ENCODE measurements at regions not wholly inside any gene's neighbourhood (a gene's known extent, or its start where the extent isn't known, plus 50 kb on each side); places are given as distances from the start of the nearest gene placed in this dataset.

GRCh38 chr12:98113548-98113947 is 401.8 kb upstream of the TMPO start:
- no peak overlapping the region for H3K27ac ChIP-seq (ENCODE audit: low read depth, low read length)
- ChIA-PET POLR2A (no interaction called here), CTCF (no interaction called here)
- no peak overlapping the region for H3K4me3 ChIP-seq (ENCODE audit: low read depth, low read length)
- no peaks in the 10 kb centered on the region for H3K9me3 ChIP-seq (ENCODE audit: control insufficient read depth, insufficient read depth, low read length)
- TF ChIP-seq, protein P1, sequence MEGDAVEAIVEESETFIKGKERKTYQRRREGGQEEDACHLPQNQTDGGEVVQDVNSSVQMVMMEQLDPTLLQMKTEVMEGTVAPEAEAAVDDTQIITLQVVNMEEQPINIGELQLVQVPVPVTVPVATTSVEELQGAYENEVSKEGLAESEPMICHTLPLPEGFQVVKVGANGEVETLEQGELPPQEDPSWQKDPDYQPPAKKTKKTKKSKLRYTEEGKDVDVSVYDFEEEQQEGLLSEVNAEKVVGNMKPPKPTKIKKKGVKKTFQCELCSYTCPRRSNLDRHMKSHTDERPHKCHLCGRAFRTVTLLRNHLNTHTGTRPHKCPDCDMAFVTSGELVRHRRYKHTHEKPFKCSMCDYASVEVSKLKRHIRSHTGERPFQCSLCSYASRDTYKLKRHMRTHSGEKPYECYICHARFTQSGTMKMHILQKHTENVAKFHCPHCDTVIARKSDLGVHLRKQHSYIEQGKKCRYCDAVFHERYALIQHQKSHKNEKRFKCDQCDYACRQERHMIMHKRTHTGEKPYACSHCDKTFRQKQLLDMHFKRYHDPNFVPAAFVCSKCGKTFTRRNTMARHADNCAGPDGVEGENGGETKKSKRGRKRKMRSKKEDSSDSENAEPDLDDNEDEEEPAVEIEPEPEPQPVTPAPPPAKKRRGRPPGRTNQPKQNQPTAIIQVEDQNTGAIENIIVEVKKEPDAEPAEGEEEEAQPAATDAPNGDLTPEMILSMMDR (IDR thresholded peaks at IDR 0.05; ENCODE audit: low read depth, low read length): no peak
- H3K27me3 ChIP-seq (ENCODE audit: control insufficient read depth, insufficient read depth, low read length): no peaks in the 10 kb centered on the region
- DNase-seq (ENCODE audit: low read depth, low spot score): no peak

GRCh38 chr12:98121963-98122362 is 393.4 kb upstream of the TMPO start:
- H3K4me3 ChIP-seq (ENCODE audit: low read depth, low read length): no peak overlapping the region
- ChIA-PET POLR2A (no interaction called here), CTCF (no interaction called here)
- DNase-seq (ENCODE audit: low read depth, low spot score): no peak
- H3K27me3 ChIP-seq (ENCODE audit: control insufficient read depth, insufficient read depth, low read length): no peaks in the 10 kb centered on the region
- TF ChIP-seq, protein P1 (IDR thresholded peaks at IDR 0.05; ENCODE audit: low read depth, low read length): no peak
- H3K27ac ChIP-seq (ENCODE audit: low read depth, low read length): no peak overlapping the region
- no peaks in the 10 kb centered on the region for H3K9me3 ChIP-seq (ENCODE audit: control insufficient read depth, insufficient read depth, low read length)

- DNase-seq (ENCODE audit: low read depth, low spot score): no peak
- POLR2A ChIA-PET: no interaction called here
- Histone ChIP-seq H3K4me3 (ENCODE audit: low read depth, low read length) (no peak overlapping the region), H3K27me3 (ENCODE audit: control insufficient read depth, insufficient read depth, low read length) (no peaks in the 10 kb centered on the region), H3K9me3 (ENCODE audit: control insufficient read depth, insufficient read depth, low read length) (no peaks in the 10 kb centered on the region), H3K27ac (ENCODE audit: low read depth, low read length) (no peak overlapping the region)
- TF ChIP-seq, protein P1 (IDR thresholded peaks at IDR 0.05; ENCODE audit: low read depth, low read length): no peak
- CTCF ChIA-PET: no interaction called here
Measured at GRCh38 chr12:98123021-98123461, 392.3 kb upstream of the TMPO start.

DNA sequence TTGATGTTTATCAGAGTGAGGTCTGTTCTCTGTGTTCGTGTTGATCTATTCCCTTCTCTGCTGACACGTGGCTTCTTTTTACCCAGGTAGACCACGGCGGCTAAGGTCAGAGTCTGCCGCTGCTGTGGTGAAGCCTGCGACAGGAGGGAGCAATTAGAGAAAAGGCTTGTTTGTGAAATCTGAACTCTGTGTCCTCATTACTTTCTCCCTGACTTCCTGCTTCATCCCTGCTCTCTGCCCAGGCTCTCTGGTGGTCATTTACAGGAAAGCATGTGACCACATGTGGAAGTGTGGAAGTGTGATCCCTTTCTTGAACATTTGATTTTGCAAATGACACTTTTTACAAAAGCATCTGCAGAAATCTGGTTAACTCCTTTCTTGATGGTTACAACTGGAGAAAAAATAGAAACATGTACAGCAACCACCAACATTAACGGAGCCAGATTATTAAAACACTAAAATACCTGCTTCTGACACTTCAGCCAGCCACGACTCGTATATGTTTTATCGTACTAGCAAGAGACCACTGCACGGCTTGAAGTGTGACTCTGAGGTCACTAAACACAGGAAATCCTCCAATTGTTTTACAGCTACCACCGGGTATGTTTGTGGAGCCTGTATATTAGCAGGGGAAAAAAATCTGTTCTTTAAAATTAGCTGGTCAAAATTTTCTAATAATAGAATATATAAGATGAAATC is 388.6 kb upstream of the TMPO start:
- Histone ChIP-seq H3K27me3 (ENCODE audit: control insufficient read depth, insufficient read depth, low read length) (no peaks in the 10 kb centered on the region), H3K9me3 (ENCODE audit: control insufficient read depth, insufficient read depth, low read length) (no peaks in the 10 kb centered on the region), H3K27ac (ENCODE audit: low read depth, low read length) (no peak overlapping the region), H3K4me3 (ENCODE audit: low read depth, low read length) (no peak overlapping the region)
- ChIA-PET POLR2A (no interaction called here), CTCF (no interaction called here)
- TF ChIP-seq, protein P1 (IDR thresholded peaks at IDR 0.05; ENCODE audit: low read depth, low read length): no peak
- DNase-seq (ENCODE audit: low read depth, low spot score): no peak

- TF ChIP-seq, protein P1 (IDR thresholded peaks at IDR 0.05; ENCODE audit: low read depth, low read length): no peak
- no peak overlapping the region for H3K4me3 ChIP-seq (ENCODE audit: low read depth, low read length)
- ChIA-PET CTCF (no interaction called here), POLR2A (no interaction called here)
- H3K27me3 ChIP-seq (ENCODE audit: control insufficient read depth, insufficient read depth, low read length): no peaks in the 10 kb centered on the region
- H3K27ac ChIP-seq (ENCODE audit: low read depth, low read length): no peak overlapping the region
- no peaks in the 10 kb centered on the region for H3K9me3 ChIP-seq (ENCODE audit: control insufficient read depth, insufficient read depth, low read length)
- no peak for DNase-seq (ENCODE audit: low read depth, low spot score)
Measured at GRCh38 chr12:98127336-98127679, 388.1 kb upstream of the TMPO start.

Measured in AG04450 (cell line).